Neural cell (in vitro differentiated cells): ENCODE measurements at regions not wholly inside any gene's neighbourhood (a gene's known extent, or its start where the extent isn't known, plus 50 kb on each side); places are given as distances from the start of the nearest gene placed in this dataset.

ENCODE experiments used
- EZH2 ChIP-seq: fragments of 200-600, 300-800 bp; shearing (Covaris generic), sonication (generic); IDR thresholded peaks from 2 replicates; pipeline ENCODE4 v1.6.1; 2014; ENCODE audit warnings: antibody characterized with exemption, low read length, borderline replicate concordance, mild to moderate bottlenecking; ENCODE audit not compliant: insufficient read depth, poor library complexity, severe bottlenecking
- MXI1 ChIP-seq: fragments of 450-650 bp; conservative IDR thresholded peaks from 2 replicates; pipeline ENCODE4 v1.6.1; 2014; ENCODE audit warnings: antibody characterized with exemption, mild to moderate bottlenecking; ENCODE audit not compliant: poor library complexity, severe bottlenecking
- POLR2AphosphoS5 ChIP-seq: IDR thresholded peaks from 2 replicates; pipeline ENCODE4 v1.6.1; 2012
- TF ChIP-seq, protein P1 (sequence below): fragments of 450-650 bp; IDR thresholded peaks from 2 replicates; pipeline ENCODE4 v1.5.1; 2014; ENCODE audit warnings: antibody characterized with exemption, mild to moderate bottlenecking, moderate library complexity; ENCODE audit not compliant: poor library complexity, severe bottlenecking

DNA sequence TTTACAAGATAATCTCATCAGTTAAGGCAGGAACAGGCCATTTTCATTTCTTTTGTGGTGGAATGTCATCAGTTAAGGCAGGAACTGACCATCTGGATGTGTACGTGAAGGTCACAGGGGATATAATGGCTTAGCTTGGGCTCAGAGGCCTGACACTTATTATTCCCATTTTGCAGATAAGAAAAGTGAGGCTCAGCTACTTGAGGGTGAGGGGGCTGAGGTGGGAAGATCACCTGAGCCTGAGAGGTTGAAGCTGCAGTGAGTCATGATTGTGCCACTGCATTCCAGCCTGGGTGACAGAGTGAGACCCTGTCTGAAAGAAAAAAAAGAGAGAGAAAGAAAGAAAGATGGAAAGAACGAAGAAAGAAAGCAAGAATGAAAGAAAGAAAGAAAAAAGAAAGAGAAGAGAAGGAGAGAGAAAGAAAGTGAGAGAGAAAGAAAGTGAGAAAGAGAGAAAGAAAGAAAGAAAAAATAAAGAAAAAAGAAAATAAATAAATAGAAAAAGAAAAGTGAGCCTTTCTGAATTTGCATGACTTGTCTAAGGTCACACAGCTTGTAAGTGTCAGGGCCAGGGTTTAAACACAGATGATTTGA, 142.0 kb downstream of the TMEM30B start:
- TF ChIP-seq, protein P1, sequence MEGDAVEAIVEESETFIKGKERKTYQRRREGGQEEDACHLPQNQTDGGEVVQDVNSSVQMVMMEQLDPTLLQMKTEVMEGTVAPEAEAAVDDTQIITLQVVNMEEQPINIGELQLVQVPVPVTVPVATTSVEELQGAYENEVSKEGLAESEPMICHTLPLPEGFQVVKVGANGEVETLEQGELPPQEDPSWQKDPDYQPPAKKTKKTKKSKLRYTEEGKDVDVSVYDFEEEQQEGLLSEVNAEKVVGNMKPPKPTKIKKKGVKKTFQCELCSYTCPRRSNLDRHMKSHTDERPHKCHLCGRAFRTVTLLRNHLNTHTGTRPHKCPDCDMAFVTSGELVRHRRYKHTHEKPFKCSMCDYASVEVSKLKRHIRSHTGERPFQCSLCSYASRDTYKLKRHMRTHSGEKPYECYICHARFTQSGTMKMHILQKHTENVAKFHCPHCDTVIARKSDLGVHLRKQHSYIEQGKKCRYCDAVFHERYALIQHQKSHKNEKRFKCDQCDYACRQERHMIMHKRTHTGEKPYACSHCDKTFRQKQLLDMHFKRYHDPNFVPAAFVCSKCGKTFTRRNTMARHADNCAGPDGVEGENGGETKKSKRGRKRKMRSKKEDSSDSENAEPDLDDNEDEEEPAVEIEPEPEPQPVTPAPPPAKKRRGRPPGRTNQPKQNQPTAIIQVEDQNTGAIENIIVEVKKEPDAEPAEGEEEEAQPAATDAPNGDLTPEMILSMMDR, result no peak
- TF ChIP-seq EZH2, result no peak
- no peak for TF ChIP-seq MXI1
- TF ChIP-seq POLR2AphosphoS5, result no peak
